ENCODE measurements at regions not wholly inside any gene's neighbourhood (a gene's known extent, or its start where the extent isn't known, plus 50 kb on each side); places are given as distances from the start of the nearest gene placed in this dataset.

DNA sequence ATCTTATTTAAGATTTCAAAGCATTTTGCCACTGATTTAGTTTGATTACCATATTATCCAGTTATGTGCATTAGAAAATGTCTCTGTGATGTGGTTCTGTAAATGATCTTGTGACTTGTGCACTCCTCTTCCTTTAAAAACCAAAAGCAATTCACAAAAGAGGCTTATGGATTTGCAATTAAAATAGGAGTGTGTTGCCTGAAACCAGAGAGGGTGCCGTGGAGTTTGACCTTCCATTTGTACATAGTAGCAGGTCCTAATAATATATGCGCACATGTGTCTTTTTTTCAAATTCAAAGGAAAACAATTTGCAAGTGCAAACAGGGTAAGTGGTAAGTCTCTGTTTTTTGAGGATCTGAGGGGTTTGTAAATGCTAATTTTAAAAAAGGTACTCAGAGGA is 470.9 kb downstream of the VRK1 start:
- TF ChIP-seq CTCF (IDR thresholded peaks at IDR 0.05): no peak
- no peak for TF ChIP-seq POLR2AphosphoS5 (IDR thresholded peaks at IDR 0.05)
- TF ChIP-seq POLR2A (IDR thresholded peaks at IDR 0.05): no peak

All from suprapubic skin (tissue), 4 donors.